GM12873 (cell line): ENCODE measurements at regions not wholly inside any gene's neighbourhood (a gene's known extent, or its start where the extent isn't known, plus 50 kb on each side); places are given as distances from the start of the nearest gene placed in this dataset.

Experiments
- TF ChIP-seq, protein P1 (sequence below): IDR thresholded peaks from 2 replicates; pipeline ENCODE4 v1.5.1; 2012; ENCODE audit warnings: low read depth, mild to moderate bottlenecking, moderate library complexity, low read length, control low read depth; ENCODE audit not compliant: insufficient read depth; ENCODE audit errors: missing control alignments

DNA sequence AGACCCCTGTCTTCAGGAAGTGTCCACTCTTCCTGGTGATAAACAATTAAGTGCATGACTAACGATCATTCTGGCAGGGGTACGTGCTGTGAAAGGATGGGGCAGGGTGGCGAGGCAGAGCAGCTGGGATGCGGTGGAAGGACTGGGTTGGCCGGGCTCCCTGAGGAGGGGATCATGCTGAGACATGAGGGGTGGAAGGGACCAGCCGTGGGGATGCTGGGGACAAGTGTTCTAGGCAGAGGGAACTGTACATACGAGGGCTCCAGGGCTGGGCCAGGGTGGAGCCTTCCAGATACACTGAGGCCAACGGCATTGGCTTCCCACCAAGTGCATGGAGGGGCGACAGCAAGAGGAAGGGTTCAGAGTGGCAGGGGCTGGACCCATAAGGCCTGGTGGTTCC is 65.7 kb upstream of the SIRPA start:
- TF ChIP-seq, protein P1, sequence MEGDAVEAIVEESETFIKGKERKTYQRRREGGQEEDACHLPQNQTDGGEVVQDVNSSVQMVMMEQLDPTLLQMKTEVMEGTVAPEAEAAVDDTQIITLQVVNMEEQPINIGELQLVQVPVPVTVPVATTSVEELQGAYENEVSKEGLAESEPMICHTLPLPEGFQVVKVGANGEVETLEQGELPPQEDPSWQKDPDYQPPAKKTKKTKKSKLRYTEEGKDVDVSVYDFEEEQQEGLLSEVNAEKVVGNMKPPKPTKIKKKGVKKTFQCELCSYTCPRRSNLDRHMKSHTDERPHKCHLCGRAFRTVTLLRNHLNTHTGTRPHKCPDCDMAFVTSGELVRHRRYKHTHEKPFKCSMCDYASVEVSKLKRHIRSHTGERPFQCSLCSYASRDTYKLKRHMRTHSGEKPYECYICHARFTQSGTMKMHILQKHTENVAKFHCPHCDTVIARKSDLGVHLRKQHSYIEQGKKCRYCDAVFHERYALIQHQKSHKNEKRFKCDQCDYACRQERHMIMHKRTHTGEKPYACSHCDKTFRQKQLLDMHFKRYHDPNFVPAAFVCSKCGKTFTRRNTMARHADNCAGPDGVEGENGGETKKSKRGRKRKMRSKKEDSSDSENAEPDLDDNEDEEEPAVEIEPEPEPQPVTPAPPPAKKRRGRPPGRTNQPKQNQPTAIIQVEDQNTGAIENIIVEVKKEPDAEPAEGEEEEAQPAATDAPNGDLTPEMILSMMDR: no peak

DNA sequence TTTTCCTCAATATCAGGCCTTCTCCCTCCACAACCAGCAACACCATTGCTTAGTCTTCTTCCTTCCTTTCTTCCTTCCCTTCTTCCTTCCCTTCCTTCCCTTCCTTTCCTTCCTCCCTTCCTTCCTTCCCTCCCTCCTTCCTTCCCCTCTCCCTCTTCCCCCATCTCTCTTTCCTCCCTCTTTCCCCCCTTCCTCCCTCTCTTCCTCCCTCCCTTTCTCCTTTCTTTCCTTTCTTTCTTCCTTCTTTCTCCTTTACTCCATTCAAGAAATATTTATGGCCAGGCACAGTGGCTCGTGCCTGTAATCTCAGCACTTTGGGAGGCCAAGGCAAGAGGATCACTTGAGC is 66.4 kb upstream of the SIRPA start:
- TF ChIP-seq, protein P1: no peak

DNA sequence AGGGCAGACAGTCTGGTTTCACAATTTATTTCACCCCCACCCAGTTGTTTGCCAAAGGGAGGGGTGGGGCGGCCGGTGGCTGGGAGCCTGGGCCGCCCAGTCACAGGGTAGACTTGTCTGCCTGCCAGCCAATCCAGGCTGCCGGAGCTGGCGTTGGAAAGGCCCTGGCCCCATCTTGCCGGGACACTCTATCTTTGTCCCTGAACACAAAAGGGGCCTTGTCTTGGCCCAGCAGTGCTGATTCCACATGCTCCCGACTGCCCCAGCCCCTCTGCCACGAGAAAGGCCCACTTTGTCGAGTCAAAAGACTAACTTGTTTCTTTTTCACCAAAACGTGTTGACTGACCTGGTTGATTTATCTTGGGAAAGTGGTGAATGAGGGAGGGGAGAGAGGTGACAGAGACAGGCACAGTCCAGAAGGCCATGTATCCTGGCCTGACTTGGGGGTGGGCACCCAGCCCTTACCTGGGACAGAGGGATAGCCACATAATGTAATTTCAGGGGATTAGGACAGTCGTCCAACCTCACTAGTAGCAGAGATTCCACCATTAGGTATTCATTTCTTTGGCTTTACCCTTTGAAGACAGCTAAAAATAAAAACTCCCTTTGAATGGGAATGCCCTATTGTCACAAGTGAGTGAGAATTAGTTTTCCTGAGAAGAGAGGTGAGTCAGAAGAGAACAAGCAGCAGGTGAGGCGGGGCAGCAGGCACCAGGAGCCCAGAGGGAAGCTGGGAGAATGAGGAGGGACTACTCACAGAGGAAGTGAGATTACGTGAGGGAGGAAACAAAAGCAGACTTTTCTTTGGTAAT is 67.0 kb upstream of the SIRPA start:
- TF ChIP-seq, protein P1: no peak

DNA sequence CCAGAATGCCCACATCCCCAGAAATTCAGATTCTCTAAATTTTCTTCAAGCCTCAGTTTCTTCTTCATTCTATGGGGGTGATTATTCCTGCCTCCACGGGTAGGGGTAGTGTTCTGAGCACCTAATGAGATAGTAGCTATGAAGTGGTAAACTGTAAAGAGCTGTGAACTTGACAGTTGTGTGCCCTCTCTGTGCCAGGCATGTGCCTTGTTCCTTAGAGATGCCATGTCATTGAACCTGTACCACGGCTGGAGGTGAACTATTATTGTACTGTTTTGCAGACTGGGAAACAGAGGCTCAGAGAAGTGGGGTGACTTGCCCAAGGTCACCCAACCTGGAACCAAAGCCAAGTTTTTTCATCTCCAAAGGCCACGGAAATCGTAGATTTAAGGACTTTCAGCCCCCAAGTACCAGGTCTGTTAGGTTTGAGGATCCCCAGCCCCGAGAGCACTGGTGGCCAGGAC is 67.7 kb upstream of the SIRPA start:
- TF ChIP-seq, protein P1: no peak

DNA sequence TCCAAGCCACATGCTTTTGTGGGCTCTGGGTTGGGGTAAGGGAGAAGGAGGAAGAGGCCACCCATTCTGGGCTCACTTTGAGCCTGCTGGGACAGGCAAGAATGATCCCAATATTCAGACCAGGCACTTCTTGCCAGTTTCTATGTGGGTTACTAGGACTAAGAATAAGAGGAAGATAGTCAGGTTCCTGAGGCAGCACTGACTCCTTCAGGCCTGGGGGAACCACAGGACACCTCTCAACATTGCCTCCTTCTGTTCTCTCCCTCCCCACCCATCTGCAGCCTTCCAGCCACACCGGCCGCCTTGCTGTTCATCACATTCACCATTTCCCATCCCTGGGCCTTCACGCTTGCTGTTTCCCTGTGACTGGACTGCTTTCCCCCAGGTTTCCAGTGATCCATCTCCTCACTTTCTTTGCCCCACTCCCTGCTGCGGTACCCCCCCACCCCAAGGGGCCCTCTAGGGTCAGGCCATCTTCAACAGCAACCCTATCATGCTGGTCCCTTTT is 69.2 kb upstream of the SIRPA start:
- TF ChIP-seq, protein P1: no peak

DNA sequence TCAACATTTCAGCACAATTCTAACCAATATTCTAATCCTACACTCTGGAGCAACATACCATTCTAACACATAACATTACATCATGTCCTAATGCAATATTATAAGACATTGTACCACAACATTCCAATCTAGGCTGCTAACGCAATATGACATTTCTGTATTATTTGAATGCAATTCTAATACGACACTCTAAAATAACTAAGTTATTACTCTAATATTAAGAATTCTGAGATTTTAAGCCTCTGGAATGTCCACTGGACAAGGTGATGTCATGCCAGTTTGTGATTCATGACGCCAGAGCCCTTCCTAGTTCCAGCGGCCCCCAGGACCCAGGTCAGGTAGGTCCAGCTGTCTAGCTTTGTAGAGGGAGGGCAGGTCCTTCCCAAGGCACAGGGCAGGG is 69.7 kb upstream of the SIRPA start:
- TF ChIP-seq, protein P1: no peak

DNA sequence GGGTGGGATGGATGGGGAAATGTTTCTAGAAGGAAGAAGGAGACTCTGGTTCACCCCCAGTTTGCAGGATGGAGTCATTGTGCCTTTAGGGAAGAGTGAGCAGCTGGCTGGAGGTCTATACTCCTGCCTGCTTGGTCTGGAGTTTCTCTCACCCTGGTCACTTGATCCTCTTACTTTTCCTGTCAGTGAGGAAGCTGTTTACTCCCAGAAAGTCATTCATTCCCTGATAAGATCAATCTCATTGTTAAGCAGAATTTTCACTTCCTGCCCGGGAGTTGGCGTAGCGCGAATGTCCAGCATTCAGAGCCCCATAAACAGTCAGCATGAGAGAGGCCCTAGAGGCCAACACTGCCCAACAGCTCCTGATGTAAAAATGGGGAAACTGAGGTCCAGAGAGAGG is 70.4 kb upstream of the SIRPA start:
- TF ChIP-seq, protein P1: no peak
